HG02938 (cell line): ENCODE measurements at regions not wholly inside any gene's neighbourhood (a gene's known extent, or its start where the extent isn't known, plus 50 kb on each side); places are given as distances from the start of the nearest gene placed in this dataset.
"Not testable (repeated sequence)": the region's sequence is repeated elsewhere in the genome, so short reads cannot be mapped to it uniquely, and the experiment has no call there.

ENCODE experiments used
- ATAC-seq: cut with Tn5 transposase; IDR thresholded peaks from one replicate; pipeline ENCODE4 v1.9.1; 2021; ENCODE audit warnings: mild to moderate bottlenecking, moderate library complexity; ENCODE audit not compliant: unreplicated experiment

DNA sequence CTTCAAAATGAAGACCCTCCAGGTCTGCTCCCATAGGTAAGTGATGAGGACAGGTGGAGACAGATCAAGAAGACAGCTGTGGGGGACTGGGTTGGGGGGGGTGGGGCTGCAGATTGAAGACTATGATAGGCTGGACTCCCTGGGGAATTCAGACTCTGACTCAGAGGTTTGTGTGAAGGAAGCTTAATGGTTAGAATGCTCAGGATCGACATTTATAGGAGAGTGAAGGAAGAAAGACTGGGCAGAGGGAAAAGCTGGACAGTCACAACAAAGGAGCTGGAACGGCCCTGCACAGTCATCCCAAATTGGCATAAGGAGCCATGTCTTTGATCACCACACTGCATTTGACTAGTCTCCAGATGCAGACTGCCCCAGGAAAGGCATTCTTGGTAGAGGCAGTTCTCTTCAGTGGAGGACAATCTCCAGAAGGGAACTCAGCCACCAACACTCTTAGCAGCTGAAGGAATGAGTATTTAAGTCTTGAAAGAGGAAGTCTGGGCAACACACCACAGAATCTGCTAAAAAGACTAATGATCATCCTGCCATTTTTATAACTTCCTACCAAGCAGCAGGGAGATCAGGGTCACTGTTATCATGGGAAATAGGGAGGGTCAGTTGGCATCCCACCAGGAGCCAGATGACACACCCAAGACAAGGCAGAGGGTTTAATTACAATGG is 120.0 kb upstream of the ZC3H11B start:
- no peak for ATAC-seq

DNA sequence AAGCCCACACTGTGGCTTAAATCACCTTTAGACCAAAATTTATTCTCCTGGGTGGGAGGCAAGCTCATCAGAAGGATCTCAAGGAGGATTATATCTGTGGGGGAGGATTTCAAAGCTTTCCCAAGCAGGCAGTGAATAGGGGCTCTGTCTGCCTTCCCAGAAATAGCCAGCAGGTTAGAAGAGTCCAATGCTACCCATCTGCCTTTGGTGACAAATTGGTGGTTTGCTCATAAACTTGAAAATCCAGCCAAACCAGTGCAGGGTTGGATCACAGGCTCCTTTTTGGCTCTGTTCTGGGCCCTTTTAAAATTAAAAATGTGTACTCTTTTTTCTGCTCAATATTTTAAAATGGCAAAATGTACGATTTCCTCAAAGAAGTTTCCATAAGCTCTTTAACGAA is 118.9 kb upstream of the ZC3H11B start:
- no peak for ATAC-seq

DNA sequence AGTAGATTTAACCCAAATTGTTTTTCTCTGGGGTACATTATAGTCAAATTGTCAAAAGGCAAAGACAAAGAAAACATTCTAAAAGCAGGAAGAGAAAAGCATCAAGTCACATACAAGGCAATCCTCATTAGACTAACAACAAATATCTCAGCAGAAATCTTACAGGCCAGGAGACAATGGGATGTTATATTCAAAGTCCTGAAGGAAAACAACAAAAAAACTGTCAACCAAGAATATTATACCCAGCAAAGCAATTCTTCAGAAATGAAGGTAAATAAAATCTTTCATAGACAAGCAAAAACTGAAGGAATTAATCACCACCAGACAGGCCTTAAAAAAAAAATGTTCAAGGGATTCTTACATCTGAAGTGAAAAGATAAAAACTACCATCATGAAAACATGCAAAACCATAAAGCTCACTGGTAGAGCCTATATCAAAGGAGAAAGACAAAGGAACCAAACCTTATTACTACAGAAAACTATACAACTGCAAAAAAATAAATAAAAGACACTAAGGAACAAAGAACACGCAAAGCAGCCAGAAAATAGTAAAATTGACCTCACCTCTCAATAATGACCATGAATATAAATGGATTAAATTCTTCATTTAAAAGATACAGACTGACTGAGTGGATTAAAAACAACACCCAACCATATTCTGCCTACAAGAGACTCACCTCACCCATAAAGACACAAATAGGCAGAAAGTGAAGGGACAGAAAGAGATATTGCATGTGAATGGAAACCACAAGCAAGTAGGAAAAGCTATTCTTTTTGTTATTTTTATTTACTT is 113.8 kb upstream of the ZC3H11B start:
- ATAC-seq: no peak

DNA sequence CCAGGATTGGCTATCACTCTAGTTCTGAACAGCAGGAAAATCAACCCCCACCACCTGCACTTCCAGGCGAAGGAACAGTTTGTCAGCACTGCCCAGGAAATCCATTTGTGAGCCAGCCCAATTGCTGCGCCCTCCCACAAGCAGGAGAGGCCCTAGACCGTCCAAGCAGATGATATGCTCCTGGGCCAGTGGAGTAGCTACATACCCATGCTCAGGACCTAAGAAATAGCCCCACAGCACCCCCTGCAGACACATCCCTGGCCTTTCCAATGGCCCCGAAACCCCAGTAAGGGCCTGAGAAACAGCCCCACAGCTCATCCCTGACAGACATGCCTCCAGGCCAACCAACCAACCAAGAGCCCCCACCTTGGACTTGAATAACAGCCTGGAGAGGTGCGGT is 111.5 kb upstream of the ZC3H11B start:
- ATAC-seq: no peak

DNA sequence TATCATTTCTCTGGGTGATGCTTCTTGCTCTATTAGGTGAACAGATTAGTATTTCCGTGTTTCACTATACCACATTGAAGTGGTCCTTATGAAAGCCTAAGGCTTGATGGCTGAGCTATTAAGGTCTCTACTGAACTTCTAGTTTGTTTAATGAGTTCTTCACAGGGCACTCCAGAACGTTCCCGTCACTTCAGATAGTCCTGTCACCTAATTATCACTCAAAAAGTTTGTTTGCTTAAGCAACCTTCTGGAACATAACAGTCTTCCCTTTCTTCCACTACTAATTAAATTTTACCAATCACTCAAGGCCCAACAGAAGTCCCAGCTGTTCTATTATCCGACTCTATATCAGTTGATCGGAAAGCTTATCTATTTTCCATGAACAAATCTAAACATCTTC is 104.6 kb upstream of the ZC3H11B start:
- no peak for ATAC-seq

DNA sequence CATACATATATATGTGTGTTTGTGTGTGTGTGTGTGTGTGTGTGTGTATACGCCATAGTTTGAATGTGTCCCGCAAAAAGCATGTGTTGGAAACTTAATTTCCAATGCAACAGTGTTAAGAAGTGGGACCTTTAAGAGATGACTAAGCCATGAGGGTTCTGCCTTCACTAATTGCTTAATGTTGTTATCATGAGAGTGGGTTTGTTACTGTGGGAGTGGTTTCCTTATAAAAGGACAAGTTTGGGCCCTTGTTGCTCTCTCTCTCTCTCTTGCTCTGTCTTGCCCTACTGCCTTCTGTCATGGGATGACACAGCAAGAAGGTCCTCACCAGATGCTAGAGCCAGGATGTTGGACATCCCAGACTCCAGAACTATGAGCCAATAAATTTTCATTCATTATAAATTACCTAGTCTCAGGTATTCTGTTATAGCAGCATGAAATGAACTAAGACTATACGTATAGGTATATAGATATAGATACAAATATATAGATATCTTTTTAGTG is 103.8 kb upstream of the ZC3H11B start:
- ATAC-seq: no peak

DNA sequence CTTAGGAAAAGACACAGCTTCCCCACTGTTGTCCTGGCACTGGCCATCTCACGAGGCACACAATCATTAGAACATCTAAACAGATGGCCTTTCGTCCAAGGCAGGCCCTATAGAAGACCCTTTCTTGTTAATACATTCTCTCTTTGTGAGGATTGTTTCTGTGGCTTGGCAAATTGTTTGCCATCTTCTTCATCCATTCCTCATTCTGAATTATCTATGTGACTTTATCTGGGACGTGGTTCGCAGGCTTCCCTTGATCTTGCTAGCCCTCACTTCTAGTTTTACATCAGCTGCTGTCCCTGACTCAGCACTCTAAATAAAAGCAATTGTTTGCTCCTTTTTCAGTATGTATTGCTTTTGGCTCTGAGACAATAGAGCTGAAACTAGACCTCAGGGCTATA is 101.1 kb upstream of the ZC3H11B start:
- ATAC-seq: no peak

DNA sequence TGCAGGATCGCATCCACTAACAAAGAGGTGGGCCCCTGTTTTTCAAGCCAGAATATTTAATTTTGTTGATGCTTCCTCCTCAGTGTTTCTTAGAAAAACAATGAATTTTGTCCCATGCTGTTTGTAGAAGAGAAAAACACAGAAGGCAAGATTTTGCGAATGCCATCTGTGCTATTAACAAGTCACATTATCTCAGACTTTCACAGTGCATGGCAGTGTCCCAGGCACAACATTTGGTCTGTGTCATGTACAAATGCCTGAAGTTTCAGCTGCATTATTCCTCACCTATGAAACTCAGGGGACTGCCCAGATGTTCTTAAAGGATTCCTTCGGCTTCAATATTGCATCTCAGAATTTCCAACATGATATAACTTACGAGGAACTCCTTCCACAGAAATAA is 99.6 kb upstream of the ZC3H11B start:
- ATAC-seq: no peak

DNA sequence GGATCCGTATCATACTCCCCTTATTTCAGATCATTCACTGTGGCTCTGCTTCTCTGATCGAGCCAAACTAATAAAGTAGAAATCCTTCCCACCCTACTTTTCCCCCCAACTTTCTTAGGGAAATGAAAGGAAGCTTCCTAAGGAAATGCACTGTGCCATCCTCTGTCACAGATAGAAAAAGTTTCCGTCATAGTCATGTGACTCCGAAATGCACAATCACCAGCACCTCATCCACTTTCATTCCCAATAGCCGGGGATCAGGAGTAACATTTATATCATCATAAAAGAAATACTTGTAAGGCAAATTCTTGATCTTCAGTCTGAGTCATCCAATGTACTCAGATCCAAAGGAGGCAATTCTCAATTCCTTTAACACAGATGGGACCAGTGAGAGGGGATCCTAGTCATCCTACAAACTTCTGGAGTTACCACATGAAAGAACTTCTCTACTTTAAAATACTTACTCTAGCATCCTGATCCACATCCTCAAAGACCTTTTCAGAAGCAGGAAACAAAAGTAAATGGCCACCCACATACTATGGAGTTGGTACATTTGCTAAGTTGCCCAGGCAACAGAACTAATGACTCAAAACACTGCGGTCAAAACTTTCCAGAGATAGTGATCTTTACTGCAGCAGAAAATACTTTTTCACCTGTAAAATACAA is 97.8 kb upstream of the ZC3H11B start:
- ATAC-seq: no peak

DNA sequence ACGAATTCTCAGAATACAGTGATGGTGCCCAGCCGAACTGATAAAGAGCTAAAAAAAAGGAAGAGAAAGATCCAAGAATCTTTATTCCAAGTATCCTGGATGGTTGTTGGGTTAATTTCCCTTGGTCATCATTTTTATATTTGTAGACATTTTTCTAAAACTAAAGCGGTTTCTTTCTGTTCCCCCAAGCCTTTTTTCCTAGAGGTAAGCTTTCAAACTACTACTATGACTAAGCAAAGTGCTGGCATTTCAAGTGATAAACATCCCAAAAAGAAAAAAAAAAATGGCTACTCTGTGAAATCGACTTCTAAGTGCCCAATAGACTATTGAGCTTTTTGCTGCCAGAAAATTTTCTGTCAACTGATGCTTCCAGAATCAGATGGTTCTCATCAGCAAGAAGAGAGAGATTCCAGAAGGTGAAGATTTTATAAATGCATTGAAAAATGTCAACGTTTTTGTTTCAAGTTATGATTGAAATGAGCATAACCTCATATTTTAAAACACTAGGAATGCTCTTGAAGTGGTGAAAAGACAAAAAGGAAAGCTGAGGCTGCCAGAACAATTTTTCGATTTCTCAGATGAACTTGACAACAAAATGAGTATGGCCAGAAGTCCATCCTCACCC is 96.1 kb upstream of the ZC3H11B start:
- ATAC-seq: no peak

DNA sequence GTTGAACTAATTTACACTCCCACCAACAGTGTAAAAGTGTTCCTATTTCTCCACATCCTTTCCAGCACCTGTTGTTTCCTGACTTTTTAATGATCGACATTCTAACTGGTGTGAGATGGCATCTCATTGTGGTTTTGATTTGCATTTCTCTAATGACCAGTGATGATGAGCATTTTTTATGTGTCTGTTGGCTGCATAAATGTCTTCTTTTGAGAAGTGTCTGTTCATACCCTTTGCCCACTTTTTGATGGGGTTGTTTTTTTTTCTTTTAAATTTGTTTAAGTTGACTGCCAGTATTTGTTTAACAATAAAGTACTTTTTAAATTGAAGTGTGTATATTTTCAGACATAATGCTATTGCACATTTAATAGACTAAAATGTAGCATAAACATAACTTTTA is 95.0 kb upstream of the ZC3H11B start:
- not testable (repeated sequence) for ATAC-seq

DNA sequence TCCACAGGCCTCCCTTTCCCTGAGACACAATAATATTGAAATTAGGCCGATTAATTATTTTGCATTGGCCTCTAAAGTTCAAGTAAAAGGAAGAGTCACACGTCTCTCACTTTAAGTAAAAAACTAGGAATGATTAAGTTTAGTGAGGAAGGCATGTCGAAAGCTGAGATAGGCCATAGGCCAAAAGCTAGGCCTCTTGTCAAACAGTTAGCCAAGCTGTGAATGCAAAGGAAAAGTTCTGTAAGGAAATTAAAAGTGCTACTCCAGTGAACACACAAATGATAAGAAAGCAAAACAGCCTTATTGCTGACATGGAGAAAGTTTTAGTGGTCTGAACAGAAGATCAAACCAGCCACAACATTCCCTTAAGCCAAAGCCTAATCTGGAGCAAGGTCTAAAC is 91.4 kb upstream of the ZC3H11B start:
- ATAC-seq: not testable (repeated sequence)

DNA sequence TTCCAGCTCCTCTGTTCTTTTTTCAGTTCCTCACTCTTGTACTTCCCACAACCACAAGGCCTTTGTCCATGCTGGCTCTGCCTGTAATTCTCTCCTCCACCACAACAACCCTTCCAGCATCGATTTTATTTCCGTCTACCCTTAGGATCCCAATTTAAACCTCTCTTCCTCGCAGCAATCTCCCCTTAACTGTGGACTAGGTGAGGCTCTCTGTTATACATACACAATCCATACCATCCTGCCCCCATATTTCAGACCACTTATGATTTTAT is 90.4 kb upstream of the ZC3H11B start:
- no peak for ATAC-seq

DNA sequence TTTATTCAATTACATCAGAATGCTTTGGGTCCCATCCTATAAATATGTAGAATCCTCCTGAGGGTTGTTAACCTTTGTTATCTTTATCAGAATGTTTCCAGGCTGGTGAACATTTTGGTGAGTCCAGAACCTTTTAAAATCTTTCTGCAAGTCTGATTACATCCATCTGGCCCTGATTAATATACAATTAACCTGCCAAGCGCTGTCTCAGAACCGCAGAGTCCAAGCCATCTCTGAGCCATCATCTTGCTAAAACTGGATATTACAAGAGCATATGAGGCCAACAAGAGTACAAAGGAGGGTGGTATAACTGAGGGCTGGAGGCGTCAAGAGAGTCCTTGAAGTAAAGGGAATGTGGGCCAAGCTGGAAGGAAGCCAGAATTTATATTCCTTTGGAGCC is 88.6 kb upstream of the ZC3H11B start:
- ATAC-seq: no peak

DNA sequence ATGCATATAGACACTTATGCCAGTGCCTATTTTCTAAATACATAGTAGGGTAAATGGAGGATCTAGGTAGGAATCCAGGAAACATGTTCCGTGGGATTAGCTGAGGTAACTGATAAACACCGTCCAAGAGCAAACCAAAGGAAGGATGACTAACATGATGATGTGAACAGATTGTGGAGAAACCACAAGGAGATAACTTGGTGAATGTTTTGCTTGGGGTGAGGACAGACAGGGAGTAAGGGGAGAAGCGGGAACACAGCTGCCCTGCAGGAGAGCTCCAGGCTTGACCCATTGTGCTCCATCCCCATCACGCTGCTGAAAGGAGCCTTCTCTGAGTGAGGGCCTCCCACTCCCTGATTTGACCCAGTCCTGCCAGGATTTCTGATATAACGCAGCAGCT is 87.0 kb upstream of the ZC3H11B start:
- no peak for ATAC-seq

DNA sequence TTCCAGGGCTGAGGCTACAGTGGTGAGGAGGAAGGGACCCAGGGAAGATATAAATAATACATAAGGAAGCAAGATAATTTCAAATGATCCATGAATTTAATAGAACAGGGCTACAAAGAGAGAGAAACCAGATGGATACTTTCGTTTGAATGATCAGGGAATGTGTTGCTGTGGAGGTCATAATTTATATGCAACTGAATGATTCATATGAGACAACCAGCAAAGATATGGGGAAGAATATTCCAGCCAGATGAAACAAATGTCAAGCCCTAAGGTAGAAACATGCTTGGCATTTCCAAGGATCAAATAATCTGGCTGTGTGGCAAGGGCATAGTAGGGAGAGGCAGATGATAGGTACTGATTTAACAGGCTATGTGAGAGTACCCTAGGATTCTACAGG is 84.8 kb upstream of the ZC3H11B start:
- ATAC-seq: no peak

DNA sequence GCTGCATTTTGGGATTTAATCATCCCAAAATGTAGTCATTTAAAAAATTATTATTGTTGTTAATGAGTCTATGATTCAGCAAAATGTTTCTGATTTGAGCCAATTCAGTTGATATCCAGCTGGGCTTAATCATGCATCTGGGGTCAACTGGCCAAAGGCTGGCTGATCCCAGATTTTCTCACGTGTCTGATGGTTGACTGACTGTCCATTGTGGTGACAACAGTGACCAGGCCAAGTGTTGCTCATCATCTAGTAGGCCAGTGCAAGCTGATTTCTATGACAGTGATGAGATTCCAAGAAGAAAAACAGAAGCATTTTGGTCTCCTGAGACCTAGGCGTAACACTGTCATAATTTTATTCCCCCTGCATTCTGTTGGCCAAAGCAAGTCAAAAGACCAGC is 80.1 kb upstream of the ZC3H11B start:
- no peak for ATAC-seq

DNA sequence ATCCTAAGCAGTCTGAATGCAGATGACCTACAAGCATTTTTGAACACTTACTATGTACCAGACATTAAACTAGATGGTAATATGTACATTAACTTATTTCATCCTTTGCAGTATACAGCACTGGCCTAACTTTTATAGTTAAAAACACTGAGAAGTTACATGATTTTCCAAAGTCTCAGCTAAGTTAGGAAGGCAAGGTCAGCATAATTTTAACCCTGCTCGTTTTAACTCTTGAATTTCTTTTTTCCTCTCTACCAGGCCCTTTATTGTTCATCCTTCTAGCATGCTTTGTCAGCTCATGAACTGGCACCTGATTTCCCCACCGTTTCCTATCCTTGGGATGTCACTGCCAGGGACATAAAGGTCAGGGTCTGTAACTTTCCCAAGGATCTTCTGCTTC is 76.9 kb upstream of the ZC3H11B start:
- no peak for ATAC-seq

DNA sequence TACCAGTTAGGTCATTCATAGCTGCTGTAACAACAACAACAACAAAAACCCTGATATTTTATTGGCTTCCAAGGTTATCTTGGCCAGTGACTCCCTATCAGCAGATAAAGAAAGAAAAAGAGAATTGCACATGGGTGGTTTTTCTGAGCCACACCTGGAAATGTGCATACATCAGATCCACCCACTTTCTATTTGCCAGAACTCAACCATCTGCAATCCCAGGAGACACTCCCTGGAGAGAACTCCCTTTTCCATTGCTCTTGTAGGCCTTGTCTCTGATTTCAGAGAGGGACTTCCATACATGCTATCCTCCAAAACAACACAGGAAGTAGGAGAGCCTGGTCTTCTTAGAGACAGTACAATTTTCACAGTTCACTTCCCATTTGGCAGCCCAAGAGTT is 74.9 kb upstream of the ZC3H11B start:
- ATAC-seq: no peak

DNA sequence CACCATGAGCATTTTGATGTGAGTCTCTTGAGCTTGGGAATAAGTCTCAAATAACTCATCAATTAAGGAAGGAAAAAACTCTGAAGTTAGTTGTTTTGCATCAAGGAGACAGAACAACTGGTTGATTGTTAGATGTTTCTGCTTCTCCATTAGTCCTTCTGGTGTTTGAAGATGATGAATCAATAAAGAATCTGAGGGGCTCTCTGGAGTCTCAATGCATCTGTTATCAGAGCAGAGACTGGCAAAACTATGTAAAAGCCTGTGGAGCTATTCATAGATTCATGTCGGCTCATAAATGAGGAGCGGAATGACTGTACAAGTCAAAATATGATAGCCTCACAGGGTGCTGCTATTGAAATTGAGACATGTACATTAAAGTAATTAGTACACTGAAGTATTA is 73.3 kb upstream of the ZC3H11B start:
- ATAC-seq: no peak

DNA sequence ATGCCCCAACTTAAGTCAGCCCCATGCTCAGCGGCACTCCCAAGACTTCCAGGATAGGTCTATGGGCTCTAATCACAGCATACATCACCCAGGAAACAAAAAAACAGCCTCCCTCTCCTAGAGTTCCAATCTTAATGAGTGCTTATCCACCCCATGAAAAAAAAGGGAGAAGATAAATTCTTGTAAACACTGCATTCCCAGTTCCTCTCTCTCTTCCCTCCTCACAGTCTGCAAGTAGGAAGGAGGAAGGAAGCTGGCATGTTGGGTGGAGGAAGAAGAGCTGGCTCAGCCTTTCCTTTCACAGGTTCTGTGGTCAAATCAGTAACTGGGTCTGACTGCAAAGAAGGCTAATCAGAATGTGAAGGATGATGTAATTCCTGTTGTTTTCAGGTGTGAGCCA is 69.9 kb upstream of the ZC3H11B start:
- ATAC-seq: no peak

DNA sequence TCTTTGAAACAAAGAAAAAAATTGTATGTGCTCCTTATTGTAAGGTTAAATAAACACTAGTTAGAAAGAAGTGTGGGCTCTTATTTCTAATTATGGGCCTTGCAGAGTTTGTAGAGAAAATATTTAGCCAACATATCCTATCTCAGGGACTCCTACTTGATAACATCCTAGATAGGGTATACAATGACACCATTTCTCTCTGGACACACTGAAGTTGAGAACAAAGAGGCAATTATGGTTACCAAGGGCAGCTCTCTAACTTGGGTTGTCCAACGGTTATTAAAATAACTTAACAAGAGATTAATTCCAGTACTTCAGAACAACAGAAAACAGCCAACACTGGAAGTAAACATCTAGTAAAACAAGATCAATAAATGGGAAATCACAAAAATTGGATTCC is 69.0 kb upstream of the ZC3H11B start:
- ATAC-seq: no peak
